Transverse colon (tissue), 3 donors: ENCODE measurements at regions not wholly inside any gene's neighbourhood (a gene's known extent, or its start where the extent isn't known, plus 50 kb on each side); places are given as distances from the start of the nearest gene placed in this dataset.

ENCODE experiments used
- CTCF ChIP-seq, 5 experiments: fragments of 200-600 bp in 3 of 5; fragments of 450-650 bp in 2 of 5; sonication (generic) in 3 of 5; IDR thresholded peaks; 1 replicate in 2 of 5; 2 replicates in 3 of 5; pipeline ENCODE4 v1.5.1; 2016 to 2017; ENCODE audit warnings: antibody characterized with exemption in 5 of 5, inconsistent platforms in 3 of 5, mild to moderate bottlenecking in 2 of 5, moderate library complexity in 1 of 5
- POLR2A ChIP-seq: fragments of 450-650 bp; IDR thresholded peaks from one replicate; pipeline ENCODE4 v1.6.1; 2016; ENCODE audit warnings: antibody characterized with exemption, mild to moderate bottlenecking, moderate library complexity

DNA sequence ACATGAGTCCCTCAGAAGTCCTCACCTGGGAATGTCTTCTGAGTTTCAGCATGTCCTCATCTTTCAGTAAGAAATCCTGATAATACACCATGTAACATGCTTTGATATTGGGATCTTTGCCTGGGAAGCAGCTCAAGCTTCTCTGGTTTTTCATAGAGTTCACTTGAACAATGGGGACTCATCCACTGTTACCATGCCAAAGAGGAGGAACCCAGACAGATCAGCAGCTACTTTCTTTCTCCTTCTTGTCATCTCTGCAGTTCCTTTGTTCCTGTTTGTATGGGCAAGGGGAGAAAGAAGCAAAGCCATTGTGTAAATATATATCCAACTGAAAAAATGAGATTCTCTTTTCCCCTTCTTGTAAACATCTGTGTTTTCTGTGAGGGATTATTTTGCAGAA lies 450.6 kb upstream of the HS3ST5 start:
- TF ChIP-seq CTCF (IDR thresholded peaks at IDR 0.05) = no peak
- no peak for TF ChIP-seq POLR2A
